Skin of body (tissue), 1 donor: ENCODE measurements at regions not wholly inside any gene's neighbourhood (a gene's known extent, or its start where the extent isn't known, plus 50 kb on each side); places are given as distances from the start of the nearest gene placed in this dataset.
"Not testable (repeated sequence)": the region's sequence is repeated elsewhere in the genome, so short reads cannot be mapped to it uniquely, and the experiment has no call there.

Experiments
- DNase-seq: peaks from one replicate; lab custom pipeline; 2025; lab: John Stamatoyannopoulos, UW

GRCh38 chr2:67896476-67896875, 166.3 kb downstream of the C1D start:
- no peak for DNase-seq

GRCh38 chr2:67898595-67898994, 164.2 kb downstream of the C1D start:
- DNase-seq, result peak; percentile 77

- no peak for DNase-seq
These were observed 163.6 kb downstream of the C1D start for GRCh38 chr2:67899187-67899586.

- no peak for DNase-seq
These were observed 162.0 kb downstream of the C1D start for GRCh38 chr2:67900826-67901225.

GRCh38 chr2:67904566-67904965, 158.2 kb downstream of the C1D start:
- DNase-seq, result no peak

GRCh38 chr2:67904966-67905365, 157.8 kb downstream of the C1D start:
- no peak for DNase-seq

- DNase-seq, result not testable (repeated sequence)
These were observed 156.3 kb downstream of the C1D start for GRCh38 chr2:67906547-67906946.

- DNase-seq, result peak; percentile 49
These were observed 145.3 kb downstream of the C1D start for GRCh38 chr2:67917332-67918054.

GRCh38 chr2:67918471-67918870, 144.3 kb downstream of the C1D start:
- DNase-seq, result no peak

GRCh38 chr2:67919490-67919889, 143.3 kb downstream of the C1D start:
- no peak for DNase-seq

- DNase-seq, result no peak
These were observed 140.6 kb downstream of the C1D start for GRCh38 chr2:67922080-67922785.

- DNase-seq, result no peak
These were observed 139.1 kb downstream of the C1D start for GRCh38 chr2:67923696-67924095.

- DNase-seq, result no peak
These were observed 135.3 kb downstream of the C1D start for GRCh38 chr2:67927501-67927900.

- DNase-seq, result peak; percentile 29
These were observed 132.6 kb downstream of the C1D start for GRCh38 chr2:67930156-67930555.

- no peak for DNase-seq
These were observed 125.8 kb downstream of the C1D start for GRCh38 chr2:67936969-67937368.

GRCh38 chr2:67938053-67938452, 124.8 kb downstream of the C1D start:
- no peak for DNase-seq

GRCh38 chr2:67945056-67945455, 117.7 kb downstream of the C1D start:
- no peak for DNase-seq

GRCh38 chr2:67945940-67946339, 116.9 kb downstream of the C1D start:
- no peak for DNase-seq

- no peak for DNase-seq
These were observed 114.7 kb downstream of the C1D start for GRCh38 chr2:67948057-67948456.

- no peak for DNase-seq
These were observed 114.3 kb downstream of the C1D start for GRCh38 chr2:67948506-67948905.

- DNase-seq, result no peak
These were observed 112.8 kb downstream of the C1D start for GRCh38 chr2:67950018-67950417.

- DNase-seq, result no peak
These were observed 111.9 kb downstream of the C1D start for GRCh38 chr2:67950919-67951318.

- no peak for DNase-seq
These were observed 110.7 kb downstream of the C1D start for GRCh38 chr2:67952066-67952465.
